Sigmoid colon (tissue), 6 donors: ENCODE measurements at regions not wholly inside any gene's neighbourhood (a gene's known extent, or its start where the extent isn't known, plus 50 kb on each side); places are given as distances from the start of the nearest gene placed in this dataset.
A peak's percentile ranks its signal among the peaks of the same experiment; 100 is the strongest.

ENCODE experiments used
- DNase-seq: peaks from one replicate; pipeline ENCODE4 v3.0.0-alpha.2; 2019
- H3K27ac ChIP-seq, 4 donors: fragments of 200-600 bp; sonication (generic); one replicate each; pipeline ENCODE4 v1.5.1; 2016 to 2019; ENCODE audit warnings: mild to moderate bottlenecking in 1 of 4
- H3K27me3 ChIP-seq, 3 donors: fragments of 200-600 bp; sonication (generic); one replicate each; pipeline ENCODE4 v1.5.1; 2019; ENCODE audit warnings: mild to moderate bottlenecking in 1 of 3
- H3K36me3 ChIP-seq, 4 donors: fragments of 200-600 bp; sonication (generic); one replicate each; pipeline ENCODE4 v1.5.1; 2016 to 2019
- H3K4me1 ChIP-seq, 4 donors: fragments of 200-600 bp; sonication (generic); one replicate each; pipeline ENCODE4 v1.5.1; 2017 to 2019
- H3K4me3 ChIP-seq, 4 donors: fragments of 200-600 bp; sonication (generic); one replicate each; pipeline ENCODE4 v1.5.1; 2017 to 2019; ENCODE audit warnings: mild to moderate bottlenecking in 2 of 4, moderate library complexity in 1 of 4
- H3K9me3 ChIP-seq, 4 donors: fragments of 200-600 bp in 3 of 4; sonication (generic) in 3 of 4; one replicate each; pipeline versions ENCODE4 v1.5.1 to v1.6.1; 2013 to 2019
- CTCF ChIP-seq, 4 experiments: fragments of 450-650 bp in 3 of 4; fragments of 200-600 bp in 1 of 4; IDR thresholded peaks; one replicate each; pipeline ENCODE4 v1.5.1; 2016 to 2019; ENCODE audit warnings: antibody characterized with exemption in 4 of 4, mild to moderate bottlenecking in 3 of 4, moderate library complexity in 2 of 4
- EP300 ChIP-seq, 4 donors: sonication (generic); formaldehyde crosslinking; IDR thresholded peaks; one replicate each; pipeline ENCODE4 v1.6.1; 2017; ENCODE audit warnings: antibody characterized with exemption in 4 of 4
- POLR2A ChIP-seq, 2 donors: fragments of 450-650 bp; IDR thresholded peaks; one replicate each; pipeline ENCODE4 v1.6.1; 2016; ENCODE audit warnings: antibody characterized with exemption in 2 of 2, mild to moderate bottlenecking in 2 of 2, moderate library complexity in 2 of 2
- POLR2AphosphoS5 ChIP-seq, 4 donors: sonication (generic); formaldehyde crosslinking; IDR thresholded peaks; one replicate each; pipeline ENCODE4 v1.6.1; 2017; ENCODE audit warnings: antibody characterized with exemption in 4 of 4
- WGBS, 2 donors: extraction: QIAGEN DNeasy Blood & Tissue Kit; methylation state at CpG; one replicate each; pipeline ENCODE4 v1.1.7; 2013; 5-methylcytosine and 5-hydroxymethylcytosine counted together
- intact Hi-C: fragments of 100-400 bp; cut with DNase I; formaldehyde crosslinking; loops from one replicate; pipeline ENCODE4 v1.15.1; 2023
- donor health status: healthy with polysubstance abuse.
- donor health status: healthy.

- no peaks in the 10 kb centered on the region for H3K27me3 ChIP-seq
- H3K4me3 ChIP-seq = no peak overlapping the region
- peaks cover 0 to 11% (median 7%) of the 10 kb centered on the region in 4 donors for H3K4me1 ChIP-seq
- intact Hi-C loops = no loop called here
- no peak for TF ChIP-seq POLR2AphosphoS5 (IDR thresholded peaks at IDR 0.05)
- no peak for TF ChIP-seq EP300 (IDR thresholded peaks at IDR 0.05)
- no peak for TF ChIP-seq POLR2A (IDR thresholded peaks at IDR 0.05)
- no peak for TF ChIP-seq CTCF (IDR thresholded peaks at IDR 0.05)
- H3K9me3 ChIP-seq = no peaks in the 10 kb centered on the region
- WGBS, 2 donors = 84 to 94% methylated on average over 6 of the region's 6 CpGs
- peak; percentile 14 for DNase-seq
- H3K27ac ChIP-seq = no peak overlapping the region
- no peaks in the 10 kb centered on the region for H3K36me3 ChIP-seq
Measured at GRCh38 chr5:133889271-133889905, 79.0 kb downstream of the C5orf15 start.

DNA sequence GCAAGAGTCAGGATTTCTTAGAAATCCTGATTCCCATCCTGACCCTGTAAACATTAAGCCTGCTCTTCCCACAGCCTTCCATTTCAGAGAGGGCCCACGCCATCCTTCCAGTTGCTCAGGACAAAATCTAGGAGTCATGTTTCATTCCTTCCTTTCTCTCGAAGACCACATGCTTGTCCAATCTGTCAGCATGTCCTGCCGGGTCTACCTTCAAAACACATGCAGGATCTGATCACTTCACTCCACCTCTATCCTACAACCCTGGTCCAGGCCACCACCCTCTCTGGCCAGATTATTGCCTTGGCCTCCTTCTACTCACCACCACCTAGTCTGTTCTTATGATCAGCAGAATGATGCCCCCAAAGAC is 79.8 kb downstream of the C5orf15 start:
- Histone ChIP-seq H3K4me1 (peaks cover 0 to 18% (median 12%) of the 10 kb centered on the region in 4 donors), H3K27me3 (no peaks in the 10 kb centered on the region), H3K36me3 (no peaks in the 10 kb centered on the region), H3K9me3 (no peaks in the 10 kb centered on the region), H3K27ac (no peak overlapping the region), H3K4me3 (no peak overlapping the region)
- no peak for DNase-seq
- WGBS, 2 donors = 92 to 93% methylated on average over 3 of the region's 3 CpGs
- TF ChIP-seq EP300 (IDR thresholded peaks at IDR 0.05) (no peak), CTCF (IDR thresholded peaks at IDR 0.05) (no peak), POLR2A (IDR thresholded peaks at IDR 0.05) (no peak), POLR2AphosphoS5 (IDR thresholded peaks at IDR 0.05) (no peak)
- intact Hi-C loops = no loop called here

GRCh38 chr5:133885566-133885965 is 82.9 kb downstream of the C5orf15 start:
- intact Hi-C loops = no loop called here
- no peak for TF ChIP-seq EP300 (IDR thresholded peaks at IDR 0.05)
- TF ChIP-seq POLR2A (IDR thresholded peaks at IDR 0.05) = no peak
- no peak for TF ChIP-seq POLR2AphosphoS5 (IDR thresholded peaks at IDR 0.05)
- TF ChIP-seq CTCF (IDR thresholded peaks at IDR 0.05) = no peak
- H3K27me3 ChIP-seq = no peaks in the 10 kb centered on the region
- 80 to 94% methylated on average over 6 of the region's 6 CpGs for WGBS, 2 donors
- peaks cover 0 to 22% (median 12%) of the 10 kb centered on the region in 4 donors for H3K4me1 ChIP-seq
- H3K9me3 ChIP-seq = no peaks in the 10 kb centered on the region
- peak; percentile 15 for DNase-seq
- H3K36me3 ChIP-seq = no peaks in the 10 kb centered on the region
- H3K27ac ChIP-seq = no peak overlapping the region
- no peak overlapping the region for H3K4me3 ChIP-seq

DNA sequence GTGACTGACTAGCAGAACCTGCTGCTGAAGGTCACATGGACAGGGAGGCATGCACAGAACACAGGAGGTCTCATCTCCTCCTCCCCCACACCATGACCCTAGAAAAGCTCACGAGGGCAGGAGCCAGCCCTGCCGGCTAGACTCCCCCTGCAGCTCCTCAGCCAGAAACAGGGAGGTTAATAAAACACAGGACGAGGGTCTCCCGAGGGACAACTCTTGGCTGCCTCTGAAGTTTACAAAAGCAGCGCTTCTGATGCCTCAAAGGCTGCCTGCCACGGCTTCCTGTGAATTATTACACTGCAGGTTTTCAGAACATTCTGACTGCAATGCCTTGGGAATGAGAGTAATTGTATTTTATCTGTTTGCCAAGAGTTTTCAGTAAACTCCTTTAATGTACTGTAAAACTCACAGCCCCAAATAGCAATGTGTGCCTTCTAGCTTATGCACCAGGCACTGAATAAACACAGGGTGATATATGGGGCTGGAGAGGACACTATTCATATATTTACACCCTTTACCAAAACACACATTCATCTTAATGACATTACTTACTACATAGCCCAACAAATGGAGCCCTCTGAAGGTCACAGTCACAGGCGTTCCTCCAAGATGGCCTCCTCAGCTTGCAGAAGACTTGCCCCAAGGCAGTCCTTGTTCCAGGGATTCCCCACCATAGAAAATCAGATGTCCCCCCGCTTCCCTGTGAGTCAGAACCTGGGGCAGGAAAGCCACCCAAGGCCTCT is 83.7 kb downstream of the C5orf15 start:
- peak; percentile 70 for DNase-seq
- WGBS, 2 donors = 47 to 59% methylated on average over 8 of the region's 8 CpGs
- Histone ChIP-seq H3K27me3 (no peaks in the 10 kb centered on the region), H3K9me3 (no peaks in the 10 kb centered on the region), H3K4me1 (peaks cover 0 to 22% (median 12%) of the 10 kb centered on the region in 4 donors), H3K36me3 (no peaks in the 10 kb centered on the region), H3K4me3 (no peak overlapping the region), H3K27ac (peak overlapping the region in 2 of 4 donors; percentile 26 to 27)
- intact Hi-C loops = no loop called here
- TF ChIP-seq EP300 (IDR thresholded peaks at IDR 0.05) (peak in 1 of 4 donors; percentile 51), CTCF (IDR thresholded peaks at IDR 0.05) (no peak), POLR2AphosphoS5 (IDR thresholded peaks at IDR 0.05) (peak; percentile 48 to 84 (median 63)), POLR2A (IDR thresholded peaks at IDR 0.05) (no peak)
